GOT3 (cell line): ENCODE measurements at regions not wholly inside any gene's neighbourhood (a gene's known extent, or its start where the extent isn't known, plus 50 kb on each side); places are given as distances from the start of the nearest gene placed in this dataset.

Source experiments
- DNase-seq: peaks from one replicate; lab custom pipeline; 2025; ENCODE audit warnings: mixed read lengths; lab: John Stamatoyannopoulos, UW

DNA sequence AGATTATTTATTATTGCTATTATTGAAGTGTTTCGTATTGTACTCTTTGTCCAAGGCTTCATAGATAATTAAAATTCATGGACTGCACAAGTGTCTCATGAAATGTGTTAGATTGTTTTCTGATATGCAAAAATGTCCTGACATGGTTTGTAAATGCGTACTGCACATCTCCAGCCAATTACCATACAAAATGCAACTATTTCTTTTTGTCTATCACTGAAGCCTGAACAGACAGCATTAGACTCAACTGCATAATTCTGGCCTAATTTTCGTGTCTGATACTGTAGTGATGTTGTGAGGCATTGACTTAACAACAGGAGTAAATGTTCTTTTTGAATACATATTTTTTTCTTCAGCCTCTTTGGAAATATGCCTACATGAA, 498.2 kb upstream of the CD180 start:
- DNase-seq = no peak

DNA sequence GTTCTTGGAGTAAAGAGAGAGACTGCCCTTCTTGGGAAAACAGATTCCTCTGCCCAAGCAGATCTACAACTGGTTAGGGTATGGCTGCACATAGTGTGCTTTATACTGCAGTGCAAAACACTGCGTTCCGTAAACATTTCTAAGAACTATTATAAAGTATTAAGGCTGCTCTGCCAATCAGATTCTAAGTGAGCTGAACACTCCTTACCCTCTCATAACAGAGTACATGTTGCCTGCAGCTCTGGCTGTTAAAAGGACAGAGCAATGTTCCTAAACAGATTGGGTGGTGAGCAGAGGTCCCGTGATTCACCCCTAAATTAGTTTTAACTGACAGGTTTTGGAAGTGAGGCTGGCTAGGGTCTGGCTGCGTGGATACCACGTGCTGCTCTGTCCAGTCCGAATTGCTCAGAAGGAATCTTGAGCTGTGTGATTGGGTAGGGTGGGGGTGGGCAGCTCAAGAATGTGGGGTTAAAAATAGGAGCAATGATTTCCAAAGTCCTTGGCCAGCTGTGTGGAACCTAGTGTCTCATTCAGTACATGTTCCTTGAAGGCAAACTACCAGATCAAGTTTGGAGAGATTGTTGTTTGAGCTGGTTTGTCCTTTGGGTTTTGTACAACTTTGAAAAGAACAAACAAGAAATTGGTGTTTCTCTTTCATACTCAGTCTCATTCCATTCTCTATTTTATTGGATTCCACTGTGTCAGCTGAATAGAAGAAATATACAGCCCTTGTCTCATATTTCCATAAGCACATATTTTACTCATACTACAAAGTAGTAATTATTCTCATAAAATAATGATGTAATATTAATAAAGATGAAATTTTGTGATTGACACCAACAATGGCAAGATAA, 497.6 kb upstream of the CD180 start:
- no peak for DNase-seq

DNA sequence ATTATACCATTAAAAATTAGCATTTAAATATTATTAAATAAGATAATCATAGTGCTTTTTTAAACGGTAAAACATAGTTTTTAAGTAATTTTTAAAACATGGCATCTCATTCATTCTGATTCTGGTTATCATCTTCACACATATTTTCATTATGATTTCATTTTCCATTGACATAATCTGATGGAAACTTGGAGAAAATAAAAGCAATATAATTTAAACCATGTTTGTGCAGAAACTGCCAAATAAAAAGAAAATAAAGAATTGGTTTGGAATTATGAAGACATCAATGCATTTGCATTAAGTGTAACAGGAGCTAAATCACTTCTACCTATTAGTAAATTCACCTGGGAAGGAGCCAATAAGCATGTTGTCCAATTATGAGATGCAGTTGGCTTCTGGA, 490.1 kb upstream of the CD180 start:
- no peak for DNase-seq

DNA sequence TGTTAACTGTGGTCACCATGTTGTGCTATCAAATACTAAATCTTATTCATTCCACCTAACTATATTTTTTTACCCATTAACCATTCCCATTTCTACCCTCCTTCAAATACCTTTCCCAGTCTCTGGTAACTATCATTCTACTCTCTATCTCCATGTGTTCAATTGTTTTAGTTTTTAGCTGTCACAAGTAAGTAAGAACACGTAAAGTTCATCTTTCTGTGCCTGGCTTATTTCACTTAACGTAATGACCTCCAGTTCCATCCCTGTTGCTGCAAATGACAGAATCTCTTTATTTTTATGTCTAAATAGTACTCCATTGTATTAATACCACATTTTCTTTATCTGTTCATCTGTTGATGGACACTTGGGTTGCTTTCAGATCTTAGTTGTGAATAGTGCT, 485.1 kb upstream of the CD180 start:
- DNase-seq = no peak

DNA sequence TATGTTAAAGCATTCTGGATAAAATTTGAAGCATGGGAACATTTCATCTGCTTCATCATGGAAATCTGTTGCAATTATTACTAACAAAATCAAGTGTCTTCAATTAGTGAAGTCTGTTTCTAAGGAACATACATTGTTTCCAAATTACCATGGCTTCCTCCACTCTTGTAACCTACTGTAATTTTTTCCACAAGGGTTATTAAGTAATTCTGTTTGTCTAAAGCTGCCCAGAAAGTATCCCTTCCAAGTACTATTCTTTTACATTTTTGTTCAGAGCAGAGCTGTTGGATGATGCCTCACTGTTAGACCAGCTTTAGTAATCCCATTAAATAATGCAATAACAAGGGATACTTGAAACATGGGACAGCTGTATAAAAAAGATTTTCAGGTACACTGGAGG, 483.5 kb upstream of the CD180 start:
- DNase-seq = no peak

DNA sequence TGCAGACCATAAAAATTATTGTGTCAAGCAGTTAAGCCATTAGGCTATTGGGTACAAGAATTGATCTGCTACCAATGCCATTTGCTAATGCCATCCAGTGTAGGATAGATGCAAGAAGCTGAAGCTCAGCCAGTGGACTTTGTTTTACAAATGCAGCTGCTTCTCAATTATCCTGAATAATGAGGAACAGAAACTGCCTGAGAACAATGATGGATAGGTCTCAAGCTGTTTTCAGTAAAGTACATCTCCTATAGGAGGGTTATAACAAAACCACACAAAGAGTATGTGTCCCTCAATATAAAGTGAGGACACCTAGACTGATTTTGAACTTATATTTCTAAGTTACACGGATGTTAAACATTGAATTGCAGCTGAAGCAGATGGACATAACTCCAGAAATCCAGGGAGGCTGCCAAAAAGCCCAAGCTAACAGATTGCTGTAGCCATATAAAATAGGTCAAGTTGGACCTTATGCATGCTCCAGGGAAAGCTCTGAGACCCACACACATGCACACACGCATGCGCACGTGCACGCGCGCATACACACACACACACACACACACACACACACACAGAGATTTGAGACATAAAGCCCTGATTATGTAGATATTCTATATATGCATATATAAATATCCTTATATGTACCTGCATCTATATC, 482.7 kb upstream of the CD180 start:
- DNase-seq = no peak

DNA sequence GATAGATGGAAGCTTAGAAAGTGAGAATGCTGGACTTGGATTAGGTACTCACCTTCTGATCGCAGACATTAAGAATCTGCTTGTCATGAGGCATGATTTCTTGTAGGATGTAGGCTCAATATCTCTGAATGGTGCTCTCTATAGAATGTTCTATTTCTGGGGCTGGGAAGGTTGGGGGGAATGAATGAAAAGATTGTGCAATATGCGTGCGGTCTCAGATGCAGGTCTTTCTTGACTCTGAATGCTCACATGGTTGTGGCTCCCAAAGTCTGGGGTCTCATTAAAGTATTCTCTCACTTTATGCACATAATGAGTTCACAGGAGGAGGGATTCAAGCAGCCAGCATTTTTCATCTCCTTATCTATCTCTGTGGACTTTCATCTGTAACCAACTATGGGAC, 482.0 kb upstream of the CD180 start:
- DNase-seq = no peak

DNA sequence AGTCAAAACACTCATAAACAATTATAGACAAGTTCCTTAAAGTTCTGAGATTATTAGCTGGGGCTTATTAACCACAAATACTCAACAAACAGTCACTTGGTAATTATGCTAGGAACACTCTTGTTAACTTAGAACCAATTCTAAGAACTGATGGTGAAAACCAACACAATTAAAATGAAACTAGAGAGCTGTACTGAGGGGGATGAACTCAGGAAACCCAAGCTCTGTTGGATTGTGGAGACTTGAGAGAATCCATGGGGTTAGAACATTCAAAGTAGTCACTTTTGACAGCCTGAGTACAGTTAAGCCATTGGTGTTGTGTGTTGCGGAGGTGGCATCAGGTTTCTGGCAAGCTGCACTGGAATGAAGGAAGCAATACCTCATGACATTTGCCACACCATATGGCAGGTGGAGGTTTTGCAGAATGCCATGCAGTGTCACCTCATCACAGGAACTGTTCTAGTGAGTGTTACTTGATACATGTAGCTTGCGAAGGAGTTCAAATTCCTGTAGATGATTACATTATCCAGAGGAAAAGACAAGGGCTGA, 480.9 kb upstream of the CD180 start:
- no peak for DNase-seq

DNA sequence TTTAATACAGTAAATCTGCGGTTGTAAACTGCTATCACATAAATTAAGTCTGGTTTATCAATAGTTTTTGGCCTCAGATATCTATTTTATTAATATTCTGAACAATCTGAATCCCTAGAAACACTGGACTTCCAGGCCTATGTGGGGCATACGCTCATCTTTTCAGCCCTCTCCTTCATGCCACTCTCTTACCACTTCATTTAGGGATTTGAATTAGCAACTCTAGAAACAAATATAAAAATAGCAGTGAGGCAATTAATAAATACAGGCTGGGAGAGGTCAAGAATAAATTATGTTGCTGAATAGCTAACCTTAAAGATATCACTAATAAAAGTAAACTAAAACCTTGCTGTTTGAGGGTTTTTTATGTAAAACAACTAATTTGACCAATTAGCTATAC, 480.3 kb upstream of the CD180 start:
- no peak for DNase-seq

DNA sequence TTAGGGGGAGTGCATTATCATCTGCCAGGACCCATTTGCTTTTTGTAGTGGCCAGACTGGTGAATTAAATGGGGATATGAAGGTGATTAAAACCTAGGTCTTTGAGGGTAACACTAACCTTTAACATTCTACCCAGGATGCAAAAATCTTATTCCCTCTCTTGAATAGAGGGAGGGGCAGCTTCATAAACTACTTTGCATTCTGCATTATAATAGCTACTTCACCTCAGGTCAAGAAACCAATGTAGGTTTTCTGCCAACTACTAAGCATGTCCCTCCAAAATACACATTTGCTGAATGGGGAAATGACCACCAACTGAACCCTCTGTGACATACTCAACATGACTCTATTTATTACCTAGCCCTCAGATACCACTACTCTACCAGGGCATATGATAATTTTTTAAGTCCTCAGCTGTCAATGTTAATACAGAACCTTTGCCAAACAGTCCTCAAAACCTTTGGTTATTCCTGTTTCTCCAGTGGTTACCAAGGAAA, 477.6 kb upstream of the CD180 start:
- DNase-seq = no peak

DNA sequence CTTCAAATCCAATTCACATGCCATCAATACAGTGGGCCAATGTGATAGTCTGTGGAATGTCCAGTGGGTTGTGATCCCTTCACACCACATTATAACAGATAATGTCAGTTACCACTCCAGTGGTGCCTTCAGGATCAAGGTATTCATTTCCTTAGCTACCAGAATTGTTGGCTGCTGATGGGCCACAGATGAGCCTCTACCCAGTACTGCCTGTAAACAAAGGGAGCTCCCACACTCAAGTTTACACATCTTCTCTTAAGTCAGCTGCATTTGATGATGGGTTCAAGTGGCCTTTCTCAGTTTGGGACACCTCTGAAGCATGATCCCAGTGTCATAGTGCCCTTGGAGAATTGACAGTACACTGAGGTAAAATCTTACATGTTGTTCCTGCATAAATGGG, 477.0 kb upstream of the CD180 start:
- no peak for DNase-seq

DNA sequence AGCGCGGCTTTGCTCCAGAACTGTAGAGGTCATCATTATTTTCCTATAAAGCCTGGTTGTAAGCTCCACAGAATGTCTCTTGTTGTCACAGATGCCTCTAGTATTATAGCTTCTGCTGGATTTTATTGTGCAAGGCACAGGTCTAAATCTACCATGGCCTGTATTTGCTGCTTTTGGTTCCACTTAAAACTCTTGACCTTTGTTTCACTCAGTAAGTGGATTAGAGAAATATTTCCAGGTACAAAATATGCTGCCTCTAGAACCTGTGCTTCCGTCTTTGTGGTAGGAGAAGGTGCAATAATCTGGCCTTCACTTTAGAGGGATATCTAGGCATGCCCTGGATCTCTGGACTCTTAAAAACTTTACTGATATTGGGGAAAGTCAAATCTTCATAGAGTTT, 476.6 kb upstream of the CD180 start:
- DNase-seq = no peak

DNA sequence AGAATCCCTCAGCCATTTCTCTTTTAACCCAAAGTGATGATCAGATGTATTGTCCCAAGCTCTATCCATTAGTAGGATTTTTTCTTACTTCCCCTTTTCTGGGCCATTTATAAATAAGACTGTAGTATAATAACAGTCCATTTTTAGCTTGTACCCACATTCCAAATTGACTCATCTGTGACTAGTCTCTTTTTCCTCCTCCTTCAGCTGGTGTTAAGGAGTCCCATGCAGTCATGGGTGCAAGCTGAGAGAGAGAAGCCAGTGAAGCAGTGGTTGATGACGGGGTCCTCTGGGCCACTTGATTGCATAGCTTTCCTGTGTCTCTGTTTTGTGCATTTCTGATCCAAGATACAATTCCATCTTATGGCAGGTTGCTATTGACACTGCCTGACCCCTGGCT, 476.0 kb upstream of the CD180 start:
- DNase-seq = no peak

DNA sequence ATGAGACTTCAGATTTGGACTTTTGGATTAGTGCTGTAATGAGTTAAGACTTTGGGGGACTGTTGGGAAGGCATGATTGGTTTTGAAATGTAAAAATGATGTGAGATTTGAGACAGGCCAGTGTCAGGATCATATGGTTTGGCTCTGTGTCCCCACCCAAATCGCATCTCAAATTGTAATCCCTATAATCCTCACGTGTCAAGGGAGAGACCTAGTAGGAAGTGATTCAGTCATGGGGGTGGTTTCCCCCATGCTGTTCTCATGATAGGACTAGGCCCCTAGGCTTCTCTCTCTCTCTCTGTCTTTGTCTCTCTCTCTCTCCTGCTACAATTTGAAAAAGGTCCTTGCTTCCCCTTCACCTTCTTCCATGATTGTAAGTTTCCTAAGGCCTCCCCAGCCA, 473.3 kb upstream of the CD180 start:
- no peak for DNase-seq

DNA sequence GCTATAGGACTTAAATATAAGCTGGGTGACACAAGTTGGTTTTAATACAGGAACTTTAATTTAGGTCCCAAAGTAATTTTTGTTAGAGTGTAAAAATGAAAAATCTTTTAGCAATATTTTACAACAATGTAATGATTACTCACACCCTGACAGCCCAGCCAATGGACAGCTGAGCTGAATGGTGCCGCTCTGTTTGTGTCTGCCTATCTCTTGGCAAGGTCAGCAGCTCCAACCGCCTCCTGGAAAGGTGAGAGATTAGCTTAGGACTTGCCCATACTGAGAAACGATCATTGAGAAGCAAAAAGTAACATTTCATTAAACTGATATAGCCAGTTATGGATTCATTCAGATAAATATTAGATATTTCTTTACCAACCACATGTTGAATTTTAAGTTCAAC, 463.6 kb upstream of the CD180 start:
- DNase-seq = no peak

DNA sequence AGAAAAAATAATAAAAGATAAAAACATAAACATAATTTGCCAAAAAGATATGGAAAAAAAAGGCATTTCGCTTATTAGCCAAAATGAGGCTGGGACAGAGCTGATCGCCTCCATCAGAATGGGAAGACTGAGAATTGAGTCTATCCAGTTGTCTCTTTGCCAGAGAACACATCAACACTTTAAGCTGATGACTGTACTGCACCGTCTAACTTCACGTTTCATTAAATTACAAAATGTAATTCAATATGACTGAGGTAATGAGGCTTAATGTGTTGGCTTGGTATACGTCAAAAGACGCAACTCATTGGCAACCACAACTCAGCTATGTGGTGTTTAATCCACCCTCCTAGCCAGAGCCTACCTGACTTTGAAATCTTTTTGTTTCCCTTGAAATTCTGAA, 462.7 kb upstream of the CD180 start:
- DNase-seq = no peak

DNA sequence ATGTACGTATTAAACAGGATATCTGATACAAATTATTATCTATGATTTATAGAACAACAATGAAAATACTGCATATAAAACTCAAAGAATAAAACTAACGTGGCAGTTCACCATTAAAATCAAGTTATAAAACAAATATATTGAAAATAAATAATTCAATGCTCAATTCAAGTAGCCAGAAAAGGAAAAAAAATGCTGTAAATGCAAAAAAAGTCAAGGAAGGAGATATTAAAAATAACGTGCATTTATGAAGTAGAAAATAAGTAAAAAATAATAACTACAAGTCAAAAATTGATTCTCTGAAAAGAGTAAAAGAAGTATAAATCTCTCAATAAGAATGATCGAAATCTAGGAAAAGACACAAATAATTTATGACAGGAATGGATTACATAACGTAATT, 460.5 kb upstream of the CD180 start:
- no peak for DNase-seq

DNA sequence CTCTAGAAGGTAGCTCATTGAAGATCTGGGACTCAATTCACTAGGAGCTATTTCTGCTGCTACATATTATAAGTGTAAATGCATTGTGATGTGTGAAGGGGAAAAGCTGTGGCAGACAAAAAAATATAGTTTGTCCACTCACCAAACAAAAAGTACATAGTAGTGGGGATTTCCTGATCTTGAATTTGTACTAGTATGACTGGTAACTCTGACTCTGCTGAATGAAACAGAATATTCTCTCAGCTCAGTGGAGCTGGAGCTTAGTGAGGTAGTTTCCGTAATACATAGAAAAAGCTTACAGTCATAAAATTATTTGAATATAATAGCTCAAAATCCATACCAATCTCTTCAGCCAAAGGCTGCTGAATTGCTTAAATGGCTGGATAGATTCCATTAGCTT, 455.6 kb upstream of the CD180 start:
- DNase-seq = no peak

DNA sequence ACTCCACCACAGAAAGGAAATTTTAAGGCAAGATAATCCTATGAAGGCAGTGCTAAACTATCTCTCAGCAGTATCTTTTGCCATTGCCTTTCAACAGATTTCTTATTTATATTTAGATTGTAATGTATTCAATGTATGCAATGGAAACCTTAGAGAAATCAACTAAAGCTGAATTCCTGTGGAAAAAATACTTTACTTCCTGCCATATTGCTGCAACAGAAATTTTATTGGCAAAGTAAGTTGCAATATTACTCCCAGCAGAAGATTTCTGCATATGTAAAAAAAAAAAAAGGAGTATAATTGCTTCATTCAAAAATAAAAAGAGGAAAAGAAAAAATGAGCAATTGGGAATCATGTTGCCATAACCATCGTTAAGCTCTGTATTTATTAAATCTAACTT, 454.6 kb upstream of the CD180 start:
- DNase-seq = no peak

DNA sequence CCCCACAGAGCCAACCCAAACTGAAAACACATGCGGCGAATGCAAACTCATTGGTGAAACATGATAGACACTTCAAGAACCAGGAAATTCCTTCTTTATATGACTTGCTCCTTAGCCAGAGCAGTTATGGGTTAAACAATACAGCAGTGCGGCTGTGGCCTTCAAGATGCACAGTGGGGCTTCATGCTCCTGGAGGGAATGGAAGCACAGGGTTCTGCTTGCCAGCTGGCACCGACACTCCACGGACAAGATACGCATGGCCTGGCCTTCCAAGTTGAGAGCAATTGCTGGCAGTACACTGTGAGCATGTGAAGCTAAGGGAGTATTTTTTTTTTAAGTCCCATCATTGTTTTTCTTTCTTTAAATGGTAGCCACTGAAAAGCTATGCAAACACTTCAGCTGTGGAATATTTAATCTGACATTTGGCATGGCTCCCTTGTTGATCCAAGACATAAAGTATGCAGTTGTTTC, 451.6 kb upstream of the CD180 start:
- no peak for DNase-seq

DNA sequence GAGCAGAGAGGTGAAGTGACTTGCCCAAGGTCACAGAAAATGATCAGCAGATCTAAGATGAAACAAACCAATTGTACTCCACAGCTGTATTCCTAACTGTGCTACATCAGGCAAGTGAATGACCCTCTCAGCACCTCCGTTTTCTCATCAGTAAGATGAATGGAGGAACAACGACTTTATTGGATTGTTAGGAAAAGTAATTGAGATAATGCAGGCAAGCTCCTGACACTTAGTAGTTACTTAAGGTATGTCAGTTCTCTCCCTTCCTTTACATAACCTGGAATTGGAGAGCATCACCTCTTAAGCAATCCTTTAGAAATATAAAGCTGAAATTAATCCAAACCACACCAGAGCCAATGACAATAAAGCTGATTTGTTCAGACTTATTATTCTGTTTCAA, 451.2 kb upstream of the CD180 start:
- no peak for DNase-seq

DNA sequence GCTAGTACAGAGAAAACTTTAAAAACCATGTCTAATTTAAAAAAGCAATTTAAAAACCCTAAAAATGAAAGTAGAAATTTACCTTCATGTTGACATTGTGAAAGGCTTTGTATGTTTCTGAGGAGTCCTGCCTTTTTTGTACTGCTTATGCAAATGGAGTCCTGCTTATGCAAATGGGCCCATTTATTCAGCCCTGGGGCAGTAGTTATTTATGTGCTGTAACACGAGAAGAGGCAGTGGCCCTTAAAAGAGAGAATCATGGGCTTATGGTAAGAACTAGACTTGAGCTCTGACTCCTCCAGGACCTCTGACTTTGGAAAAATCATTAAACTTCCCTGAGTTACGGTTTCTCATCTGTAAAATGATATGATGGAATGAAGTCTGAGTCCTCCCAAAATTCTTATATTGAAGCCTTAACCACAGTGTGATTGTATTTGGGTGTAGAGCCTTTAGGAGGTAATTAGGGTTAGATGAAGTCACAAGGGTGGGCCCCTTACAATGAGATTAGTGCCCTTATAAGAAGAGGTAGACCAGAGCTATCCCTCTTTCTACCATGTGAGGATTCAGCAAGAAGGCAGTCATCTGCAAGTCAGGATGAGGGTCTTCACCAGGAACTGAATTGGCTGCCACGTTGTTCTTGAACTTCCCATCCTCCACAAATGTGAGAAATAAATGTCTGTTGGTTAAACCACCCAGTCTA, 447.8 kb upstream of the CD180 start:
- no peak for DNase-seq

DNA sequence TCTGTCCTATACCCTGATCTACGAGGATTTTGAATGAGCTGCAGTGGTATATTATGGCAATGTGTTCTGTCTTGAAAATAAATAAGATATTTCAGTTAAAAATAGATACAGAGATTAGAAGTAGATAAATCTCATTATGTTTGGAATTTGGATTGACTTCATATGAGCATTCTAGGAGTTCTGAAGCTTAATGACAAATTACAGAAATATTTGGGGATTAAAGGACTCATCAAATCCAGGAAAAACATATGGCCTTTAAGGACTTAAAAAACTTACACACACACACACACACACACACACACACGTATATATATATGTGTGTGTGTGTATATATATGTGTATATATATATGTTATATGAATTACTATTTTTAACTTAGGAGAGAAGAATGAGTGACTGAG, 446.9 kb upstream of the CD180 start:
- DNase-seq = no peak
